ENCODE measurements at regions not wholly inside any gene's neighbourhood (a gene's known extent, or its start where the extent isn't known, plus 50 kb on each side); places are given as distances from the start of the nearest gene placed in this dataset.

- TF ChIP-seq CTCF (IDR thresholded peaks at IDR 0.05), result no peak
- no peak for TF ChIP-seq POLR2AphosphoS5 (IDR thresholded peaks at IDR 0.05)
These were observed 152.8 kb downstream of the INHBB start for GRCh38 chr2:120498576-120499394.
